ENCODE measurements at regions not wholly inside any gene's neighbourhood (a gene's known extent, or its start where the extent isn't known, plus 50 kb on each side); places are given as distances from the start of the nearest gene placed in this dataset.
"Not testable (repeated sequence)": the region's sequence is repeated elsewhere in the genome, so short reads cannot be mapped to it uniquely, and the experiment has no call there.

DNA sequence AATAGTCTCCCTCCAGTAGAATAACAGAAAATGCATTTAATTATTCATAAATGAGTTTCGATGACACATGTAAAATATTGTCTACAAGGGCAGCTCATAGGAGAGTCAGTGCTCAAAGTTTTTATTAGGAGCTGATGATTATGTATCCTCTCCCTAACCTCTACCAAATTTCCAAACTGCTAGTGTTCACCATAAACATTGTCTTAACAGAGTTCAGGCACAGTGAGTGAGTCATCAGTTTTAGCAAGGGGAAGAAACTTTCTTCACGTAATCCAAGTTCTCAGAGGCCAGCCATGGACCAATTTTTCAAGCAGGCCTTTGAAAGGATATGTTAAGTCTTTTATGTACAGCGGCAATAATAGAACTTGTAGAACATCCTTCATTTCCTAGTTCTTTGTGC lies 649.2 kb upstream of the MIS18BP1 start:
- Histone ChIP-seq H3K79me2 (ENCODE audit: insufficient read depth) (no peaks in the 10 kb centered on the region), H3F3A (ENCODE audit: insufficient read depth) (no peaks in the 10 kb centered on the region), H3K4me3 (no peak overlapping the region), H3K36me3 (ENCODE audit: low read depth) (no peaks in the 10 kb centered on the region), H3K4me1 (ENCODE audit: insufficient read depth) (no peaks in the 10 kb centered on the region), H3K27ac (no peak overlapping the region), H4K20me1 (ENCODE audit: insufficient read depth) (no peaks in the 10 kb centered on the region), H3K27me3 (replicated peaks; ENCODE audit: insufficient read depth) (no peaks in the 10 kb centered on the region), H3K9me3 (ENCODE audit: low read depth) (no peaks in the 10 kb centered on the region), H3K9me2 (ENCODE audit: insufficient read depth) (no peaks in the 10 kb centered on the region), H2AFZ (no peak overlapping the region), H3K9ac (no peak overlapping the region), H3K4me2 (ENCODE audit: unreplicated experiment) (no peak overlapping the region)
- 43% methylated on average over 3 of the region's 3 CpGs for WGBS, 2 experiments (ENCODE audit: low coverage in 1 of 2, low lambda C conversion rate in 2 of 2, missing lambda C conversion rate in 2 of 2)
- in situ Hi-C loops (cut with MboI) = no loop called here
- DNase-seq = peak; percentile 0
- no peak for TF ChIP-seq EZH2phosphoT487 (IDR thresholded peaks at IDR 0.05; ENCODE audit: insufficient read depth, low read depth)
- TF ChIP-seq EZH2 (IDR thresholded peaks at IDR 0.05; ENCODE audit: insufficient read depth, poor library complexity, severe bottlenecking) = no peak

DNA sequence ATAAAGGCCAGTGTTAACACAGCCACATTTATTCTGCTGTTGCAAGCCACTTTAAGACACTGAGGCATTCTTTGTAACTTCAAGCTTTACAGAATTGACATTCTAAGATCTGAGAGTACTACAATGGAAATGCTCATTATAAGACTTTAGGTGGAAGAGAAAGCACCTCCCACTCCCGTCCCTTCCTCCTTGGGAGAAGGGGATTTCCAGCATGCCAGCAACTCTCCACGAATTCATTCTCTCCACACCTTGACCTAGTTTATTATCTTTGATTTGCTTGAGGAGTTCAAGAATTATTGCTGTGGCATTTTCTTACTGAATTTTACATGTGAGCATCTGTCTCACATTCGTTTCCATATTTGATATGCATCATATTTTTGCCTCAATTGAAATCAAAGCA lies 644.4 kb upstream of the MIS18BP1 start:
- no peaks in the 10 kb centered on the region for H3K4me1 ChIP-seq (ENCODE audit: insufficient read depth)
- DNase-seq = no peak
- no peaks in the 10 kb centered on the region for H3K36me3 ChIP-seq (ENCODE audit: low read depth)
- no peaks in the 10 kb centered on the region for H3K27me3 ChIP-seq (replicated peaks; ENCODE audit: insufficient read depth)
- no peak overlapping the region for H3K27ac ChIP-seq
- in situ Hi-C loops (cut with MboI) = no loop called here
- H3K9me2 ChIP-seq (ENCODE audit: insufficient read depth) = no peaks in the 10 kb centered on the region
- WGBS, 2 experiments (ENCODE audit: low coverage in 1 of 2, low lambda C conversion rate in 2 of 2, missing lambda C conversion rate in 2 of 2) = 11 to 13% methylated on average over 3 of the region's 3 CpGs
- no peaks in the 10 kb centered on the region for H3K79me2 ChIP-seq (ENCODE audit: insufficient read depth)
- H2AFZ ChIP-seq = no peak overlapping the region
- H4K20me1 ChIP-seq (ENCODE audit: insufficient read depth) = no peaks in the 10 kb centered on the region
- no peak overlapping the region for H3K4me2 ChIP-seq (ENCODE audit: unreplicated experiment)
- no peaks in the 10 kb centered on the region for H3F3A ChIP-seq (ENCODE audit: insufficient read depth)
- no peak overlapping the region for H3K4me3 ChIP-seq
- no peaks in the 10 kb centered on the region for H3K9me3 ChIP-seq (ENCODE audit: low read depth)
- no peak overlapping the region for H3K9ac ChIP-seq
- TF ChIP-seq EZH2phosphoT487 (IDR thresholded peaks at IDR 0.05; ENCODE audit: insufficient read depth, low read depth) (no peak), EZH2 (IDR thresholded peaks at IDR 0.05; ENCODE audit: insufficient read depth, poor library complexity, severe bottlenecking) (no peak)

DNA sequence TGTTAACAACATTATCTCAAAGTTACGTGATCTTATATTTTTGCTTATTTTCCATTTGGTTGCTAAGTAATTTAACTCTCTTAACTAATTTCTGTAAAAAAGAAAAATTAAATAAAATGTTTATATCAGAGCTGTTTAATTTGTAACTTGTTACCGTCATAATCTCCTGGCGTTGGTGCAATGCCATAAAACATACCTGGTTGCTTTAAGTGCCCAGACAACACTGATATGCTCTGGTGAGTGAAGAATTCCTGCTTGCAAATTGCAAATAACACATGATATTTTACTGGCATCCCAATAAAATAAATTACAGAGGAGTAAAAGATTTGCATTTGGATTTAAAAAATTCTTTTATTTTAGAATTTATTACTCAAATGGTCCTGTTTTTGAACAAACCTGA lies 640.1 kb upstream of the MIS18BP1 start:
- no peaks in the 10 kb centered on the region for H3K9me2 ChIP-seq (ENCODE audit: insufficient read depth)
- 30 to 38% methylated on average over 3 of the region's 3 CpGs for WGBS, 2 experiments (ENCODE audit: low coverage in 1 of 2, low lambda C conversion rate in 2 of 2, missing lambda C conversion rate in 2 of 2)
- in situ Hi-C loops (cut with MboI) = no loop called here
- H3K9me3 ChIP-seq (ENCODE audit: low read depth) = no peaks in the 10 kb centered on the region
- H3K36me3 ChIP-seq (ENCODE audit: low read depth) = no peaks in the 10 kb centered on the region
- no peak for DNase-seq
- H2AFZ ChIP-seq = no peak overlapping the region
- no peak overlapping the region for H3K27ac ChIP-seq
- no peak overlapping the region for H3K9ac ChIP-seq
- no peak overlapping the region for H3K4me2 ChIP-seq (ENCODE audit: unreplicated experiment)
- no peaks in the 10 kb centered on the region for H3K4me1 ChIP-seq (ENCODE audit: insufficient read depth)
- no peaks in the 10 kb centered on the region for H3F3A ChIP-seq (ENCODE audit: insufficient read depth)
- no peak for TF ChIP-seq EZH2phosphoT487 (IDR thresholded peaks at IDR 0.05; ENCODE audit: insufficient read depth, low read depth)
- TF ChIP-seq EZH2 (IDR thresholded peaks at IDR 0.05; ENCODE audit: insufficient read depth, poor library complexity, severe bottlenecking) = no peak
- no peaks in the 10 kb centered on the region for H3K27me3 ChIP-seq (replicated peaks; ENCODE audit: insufficient read depth)
- no peaks in the 10 kb centered on the region for H4K20me1 ChIP-seq (ENCODE audit: insufficient read depth)
- no peak overlapping the region for H3K4me3 ChIP-seq
- H3K79me2 ChIP-seq (ENCODE audit: insufficient read depth) = no peaks in the 10 kb centered on the region

DNA sequence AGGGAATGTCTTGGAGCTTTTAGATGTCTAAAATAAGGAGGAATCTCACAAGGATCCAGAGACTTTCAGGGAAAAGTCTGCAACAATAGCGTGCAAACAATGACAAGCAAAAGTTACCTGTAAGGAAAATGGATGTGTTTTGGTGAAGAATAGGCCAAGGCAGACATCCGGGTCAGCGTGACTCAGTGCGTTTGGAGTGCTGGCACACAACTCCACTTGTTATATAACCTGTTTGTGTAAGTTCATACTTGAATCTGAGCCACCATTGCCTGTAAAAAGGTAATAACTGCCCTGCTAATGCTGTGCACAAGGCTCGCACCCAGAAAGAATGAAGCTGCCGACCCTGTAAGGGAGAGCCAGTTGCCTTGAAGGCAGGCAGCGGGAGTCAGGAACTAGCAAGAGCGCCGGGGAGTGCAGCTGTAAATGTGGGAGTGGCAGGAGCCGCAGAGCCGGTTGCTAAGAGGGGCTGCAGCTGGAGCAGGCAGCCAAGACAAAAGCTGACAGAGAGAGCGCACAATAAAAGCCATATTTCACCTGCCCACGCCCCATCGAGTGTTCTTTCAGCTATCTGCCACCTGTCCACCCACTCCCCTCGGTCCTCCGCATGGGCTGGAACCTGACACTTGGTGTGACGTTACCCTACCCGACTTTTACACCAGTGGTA lies 638.5 kb upstream of the MIS18BP1 start:
- Histone ChIP-seq H3K4me3 (no peak overlapping the region), H3K9ac (no peak overlapping the region), H3K9me3 (ENCODE audit: low read depth) (no peaks in the 10 kb centered on the region), H3K27me3 (replicated peaks; ENCODE audit: insufficient read depth) (no peaks in the 10 kb centered on the region), H3K36me3 (ENCODE audit: low read depth) (no peaks in the 10 kb centered on the region), H3K4me2 (ENCODE audit: unreplicated experiment) (no peak overlapping the region), H2AFZ (no peak overlapping the region), H3K9me2 (ENCODE audit: insufficient read depth) (no peaks in the 10 kb centered on the region), H3K27ac (no peak overlapping the region), H3K79me2 (ENCODE audit: insufficient read depth) (no peaks in the 10 kb centered on the region), H3F3A (ENCODE audit: insufficient read depth) (no peaks in the 10 kb centered on the region), H4K20me1 (ENCODE audit: insufficient read depth) (no peaks in the 10 kb centered on the region), H3K4me1 (ENCODE audit: insufficient read depth) (no peaks in the 10 kb centered on the region)
- DNase-seq = no peak
- WGBS, 2 experiments (ENCODE audit: low coverage in 1 of 2, low lambda C conversion rate in 2 of 2, missing lambda C conversion rate in 2 of 2) = 17% methylated on average over 18 of the region's 18 CpGs
- no peak for TF ChIP-seq EZH2phosphoT487 (IDR thresholded peaks at IDR 0.05; ENCODE audit: insufficient read depth, low read depth)
- TF ChIP-seq EZH2 (IDR thresholded peaks at IDR 0.05; ENCODE audit: insufficient read depth, poor library complexity, severe bottlenecking) = no peak
- in situ Hi-C loops (cut with MboI) = no loop called here

DNA sequence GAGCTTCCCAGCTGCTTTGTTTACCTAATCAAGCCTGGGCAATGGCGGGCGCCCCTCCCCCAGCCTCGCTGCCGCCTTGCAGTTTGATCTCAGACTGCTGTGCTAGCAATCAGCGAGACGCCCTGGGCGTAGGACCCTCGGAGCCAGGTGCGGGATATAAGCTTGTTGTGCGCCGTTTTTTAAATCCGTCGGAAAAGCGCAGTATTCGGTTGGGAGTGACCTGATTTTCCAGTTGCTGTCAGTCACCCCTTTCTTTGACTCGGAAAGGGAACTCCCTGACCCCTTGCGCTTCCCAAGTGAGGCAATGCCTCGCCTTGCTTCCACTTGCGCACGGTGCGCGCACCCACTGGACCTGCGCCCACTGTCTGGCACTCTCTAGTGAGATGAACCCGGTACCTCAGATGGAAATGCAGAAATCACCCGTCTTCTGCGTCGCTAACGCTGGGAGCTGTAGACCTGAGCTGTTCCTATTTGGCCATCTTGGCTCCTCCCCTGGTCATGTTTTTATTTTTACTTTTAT lies 635.8 kb upstream of the MIS18BP1 start:
- H3K9me3 ChIP-seq (ENCODE audit: low read depth); H3K27ac ChIP-seq; H3K4me3 ChIP-seq; H4K20me1 ChIP-seq (ENCODE audit: insufficient read depth); H3K4me1 ChIP-seq (ENCODE audit: insufficient read depth); H3K36me3 ChIP-seq (ENCODE audit: low read depth); H2AFZ ChIP-seq; H3K79me2 ChIP-seq (ENCODE audit: insufficient read depth); H3K27me3 ChIP-seq (replicated peaks; ENCODE audit: insufficient read depth); H3K4me2 ChIP-seq (ENCODE audit: unreplicated experiment); H3F3A ChIP-seq (ENCODE audit: insufficient read depth); H3K9me2 ChIP-seq (ENCODE audit: insufficient read depth); H3K9ac ChIP-seq; DNase-seq; in situ Hi-C loops (cut with MboI): not testable (repeated sequence)
- 65% methylated on average over 27 to 28 of the region's 28 CpGs for WGBS, 2 experiments (ENCODE audit: low coverage in 1 of 2, low lambda C conversion rate in 2 of 2, missing lambda C conversion rate in 2 of 2)
